Heart right ventricle (tissue), 16 donors: ENCODE measurements at regions not wholly inside any gene's neighbourhood (a gene's known extent, or its start where the extent isn't known, plus 50 kb on each side); places are given as distances from the start of the nearest gene placed in this dataset.

Experiments used
- ATAC-seq, 8 donors: fragments of 200-7000 bp; cut with Tn5 transposase; one replicate each; pipeline ENCODE4 v1.9.1; 2020; ENCODE audit warnings: mild to moderate bottlenecking in 8 of 8, moderate library complexity in 8 of 8, moderate number of reproducible peaks in 1 of 8
- DNase-seq, 2 donors: peaks; one replicate each; pipeline ENCODE4 v3.0.0-alpha.2; 2020
- H3K27ac ChIP-seq, 10 donors: fragments of 200-600 bp; sonication (generic) in 2 of 10; one replicate each; pipeline versions ENCODE4 v1.5.0 to v1.8.0; 2020 to 2022; ENCODE audit warnings: mild to moderate bottlenecking in 3 of 10
- H3K27me3 ChIP-seq, 7 donors: fragments of 200-600 bp; one replicate each; pipeline ENCODE4 v1.8.0; 2021 to 2022; ENCODE audit warnings: mild to moderate bottlenecking in 2 of 7
- H3K36me3 ChIP-seq, 9 donors: fragments of 200-600 bp; sonication (generic) in 1 of 9; one replicate each; pipeline versions ENCODE4 v1.5.0 to v1.8.0; 2020 to 2022; ENCODE audit warnings: mild to moderate bottlenecking in 2 of 9
- H3K4me1 ChIP-seq, 9 donors: fragments of 200-600 bp; sonication (generic) in 1 of 9; one replicate each; pipeline versions ENCODE4 v1.5.0 to v1.8.0; 2020 to 2022; ENCODE audit warnings: mild to moderate bottlenecking in 4 of 9
- H3K4me3 ChIP-seq, 10 donors: fragments of 200-600 bp; sonication (generic) in 2 of 10; one replicate each; pipeline versions ENCODE4 v1.5.0 to v1.8.0; 2020 to 2022; ENCODE audit warnings: mild to moderate bottlenecking in 7 of 10, moderate library complexity in 2 of 10
- H3K9me3 ChIP-seq, 11 donors: fragments of 200-600 bp in 10 of 11; sonication (generic) in 2 of 11; one replicate each; pipeline versions ENCODE4 v1.5.0 to v1.8.0; 2013 to 2022; ENCODE audit warnings: mild to moderate bottlenecking in 2 of 11, control low read depth in 1 of 11, moderate library complexity in 1 of 11
- CTCF ChIP-seq, 9 donors: fragments of 200-600 bp; sonication (generic) in 2 of 9; IDR thresholded peaks; one replicate each; pipeline versions ENCODE4 v1.5.0 to v1.8.0; 2021 to 2022; ENCODE audit warnings: antibody characterized with exemption in 9 of 9, mild to moderate bottlenecking in 5 of 9, moderate library complexity in 1 of 9
- WGBS, 2 donors: extraction: QIAGEN DNeasy Blood & Tissue Kit; methylation state at CpG; one replicate each; pipeline ENCODE4 v1.1.7; 2013; ENCODE audit warnings: inconsistent platforms in 1 of 2; 5-methylcytosine and 5-hydroxymethylcytosine counted together
- intact Hi-C, 10 donors: fragments of 100-400 bp; cut with DNase I; formaldehyde crosslinking; loops; one replicate each; pipeline versions ENCODE4 v1.11.1 to v1.14.2; 2022
- donor health status: Arrhythmogenic right ventricular cardiomyopathy.
- donor health status: ischemic (EF 13 %, LVEDD 7.1; RV severe dilation, severe dysfunction).
- donor health status: healthy with polysubstance abuse.
- donor health status: DM: no; HTN: yes; CAD: no.
- donor health status: DM: no; HTN: no; CAD: no.
- donor health status: ischemic (EF 25% LVEDD 6.9; RV normal size, moderate dysfunction).
- donor health status: ischemic (EF 25% LVEDD 5.7; RV mildly dilated, moderate dysfunction).
- donor health status: healthy.
- donor health status: DM: yes; HTN: yes; CAD: no.
- donor health status: Ischemic cardiomyopathy.
- donor health status: ischemic (EF 35%, LVEDD 5.7; RV mildly dilated, moderate dysfunction).
- donor health status: nonischemic (EF 11% LVEDD 7.7; RV severe dilation, severe dysfunction).
- donor health status: DM: yes; HTN: yes; CAD: no.
- donor health status: PGD.
- donor health status: ischemic (EF 29% LVEDD 5.4; RV normal size, mild dysfunction).
- donor health status: nonischemic (EF 23%, LVEDD 6.1; RV moderate dilation, normal function).

GRCh38 chrX:20712811-20713210 is 446.1 kb upstream of the RPS6KA3 start:
- ATAC-seq, result no peak

GRCh38 chrX:20711366-20711765 is 444.7 kb upstream of the RPS6KA3 start:
- Histone ChIP-seq H3K27ac (no peak overlapping the region), H3K9me3 (peaks cover 0 to 11% (median 0%) of the 10 kb centered on the region in 11 donors), H3K4me3 (no peak overlapping the region), H3K4me1 (no peaks in the 10 kb centered on the region), H3K27me3 (peaks cover 0 to 11% (median 0%) of the 10 kb centered on the region in 7 donors), H3K36me3 (no peaks in the 10 kb centered on the region)
- WGBS, 2 donors, result 45 to 51% methylated on average over 3 of the region's 3 CpGs
- intact Hi-C loops, result no loop called here
- DNase-seq (no peak), ATAC-seq (no peak)
- TF ChIP-seq CTCF (IDR thresholded peaks at IDR 0.05), result no peak

More at GRCh38 chrX:20712811-20713210, 446.1 kb upstream of the RPS6KA3 start:
- intact Hi-C loops, result no loop called here
- DNase-seq, result no peak
- no peaks in the 10 kb centered on the region for H3K9me3 ChIP-seq
- no peak overlapping the region for H3K4me3 ChIP-seq
- peaks cover 0 to 11% (median 0%) of the 10 kb centered on the region in 7 donors for H3K27me3 ChIP-seq
- no peak overlapping the region for H3K27ac ChIP-seq
- H3K4me1 ChIP-seq, result no peaks in the 10 kb centered on the region
- no peaks in the 10 kb centered on the region for H3K36me3 ChIP-seq
- no peak for TF ChIP-seq CTCF (IDR thresholded peaks at IDR 0.05)
- 53% methylated on average over 1 of the region's 1 CpG for WGBS, 2 donors

GRCh38 chrX:20693078-20693477 is 426.4 kb upstream of the RPS6KA3 start:
- ATAC-seq, result no peak
- Histone ChIP-seq H3K9me3 (peaks cover 0 to 8% (median 0%) of the 10 kb centered on the region in 11 donors), H3K36me3 (no peaks in the 10 kb centered on the region), H3K4me1 (no peaks in the 10 kb centered on the region), H3K4me3 (no peak overlapping the region), H3K27me3 (no peaks in the 10 kb centered on the region), H3K27ac (no peak overlapping the region)
- WGBS, 2 donors, result 66 to 76% methylated on average over 2 of the region's 2 CpGs
- intact Hi-C loops, result no loop called here
- no peak for DNase-seq
- TF ChIP-seq CTCF (IDR thresholded peaks at IDR 0.05), result no peak

GRCh38 chrX:20686256-20686655 is 419.5 kb upstream of the RPS6KA3 start:
- WGBS, 2 donors, result 83 to 87% methylated on average over 6 to 7 of the region's 7 CpGs
- Histone ChIP-seq H3K4me1 (no peaks in the 10 kb centered on the region), H3K9me3 (no peaks in the 10 kb centered on the region), H3K4me3 (no peak overlapping the region), H3K27ac (no peak overlapping the region), H3K27me3 (no peaks in the 10 kb centered on the region), H3K36me3 (no peaks in the 10 kb centered on the region)
- intact Hi-C loops, result no loop called here
- TF ChIP-seq CTCF (IDR thresholded peaks at IDR 0.05), result no peak
- ATAC-seq, result no peak
- DNase-seq, result no peak
